Ascending aorta (tissue), 2 donors: ENCODE measurements at regions not wholly inside any gene's neighbourhood (a gene's known extent, or its start where the extent isn't known, plus 50 kb on each side); places are given as distances from the start of the nearest gene placed in this dataset.
"Not testable (repeated sequence)": the region's sequence is repeated elsewhere in the genome, so short reads cannot be mapped to it uniquely, and the experiment has no call there.

Source experiments
- DNase-seq, 2 donors: peaks; one replicate each; pipeline ENCODE4 v3.0.0-alpha.2; 2019; ENCODE audit warnings: low spot score in 2 of 2
- H3K27ac ChIP-seq, 2 donors: fragments of 200-600 bp; sonication (generic); one replicate each; pipeline ENCODE4 v1.5.1; 2016 to 2017; ENCODE audit warnings: mild to moderate bottlenecking in 1 of 2
- H3K27me3 ChIP-seq: fragments of 200-600 bp; sonication (generic); one replicate; pipeline ENCODE4 v1.5.1; 2017
- H3K36me3 ChIP-seq, 2 donors: fragments of 200-600 bp; sonication (generic); one replicate each; pipeline ENCODE4 v1.5.1; 2016
- H3K4me1 ChIP-seq, 2 donors: fragments of 200-600 bp; sonication (generic); one replicate each; pipeline ENCODE4 v1.5.1; 2016 to 2017; ENCODE audit warnings: mild to moderate bottlenecking in 1 of 2
- H3K4me3 ChIP-seq, 2 donors: fragments of 200-600 bp; sonication (generic); one replicate each; pipeline ENCODE4 v1.5.1; 2016 to 2017; ENCODE audit warnings: mild to moderate bottlenecking in 1 of 2
- H3K9me3 ChIP-seq, 2 donors: fragments of 200-600 bp; sonication (generic); one replicate each; pipeline ENCODE4 v1.5.1; 2016
- intact Hi-C: fragments of 100-400 bp; cut with DNase I; formaldehyde crosslinking; loops from one replicate; pipeline ENCODE4 v1.15.1; 2023
- TF ChIP-seq, protein P1 (sequence below), 3 experiments: fragments of 200-600 bp in 2 of 3; fragments of 450-650 bp in 1 of 3; sonication (generic) in 2 of 3; IDR thresholded peaks; one replicate each; pipeline ENCODE4 v1.5.1; 2016 to 2019; ENCODE audit warnings: antibody characterized with exemption in 3 of 3, mild to moderate bottlenecking in 1 of 3, moderate library complexity in 1 of 3

DNA sequence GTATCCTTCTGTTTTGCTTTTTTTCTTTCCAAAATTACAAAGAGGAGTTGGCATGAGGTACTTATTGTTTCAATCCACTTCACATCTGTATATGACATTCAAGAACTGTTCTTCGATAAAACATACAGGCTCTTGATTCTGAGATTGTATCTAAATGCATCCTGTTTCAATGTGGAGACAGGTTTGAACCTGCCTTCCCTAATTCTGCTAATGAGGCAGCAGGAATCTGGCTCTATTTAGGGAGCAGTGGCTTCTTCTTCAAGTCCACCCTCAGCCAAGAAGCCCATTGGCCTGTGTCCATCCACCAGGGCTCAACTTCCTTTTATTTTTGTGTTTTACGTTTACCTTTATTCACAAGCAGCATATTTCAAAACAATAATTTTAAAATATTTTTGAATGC lies 84.8 kb upstream of the PIK3C3 start:
- Histone ChIP-seq H3K4me3 (no peak overlapping the region), H3K36me3 (no peaks in the 10 kb centered on the region), H3K27ac (no peak overlapping the region), H3K4me1 (no peaks in the 10 kb centered on the region), H3K9me3 (no peaks in the 10 kb centered on the region), H3K27me3 (no peaks in the 10 kb centered on the region)
- no peak for DNase-seq
- TF ChIP-seq, protein P1, sequence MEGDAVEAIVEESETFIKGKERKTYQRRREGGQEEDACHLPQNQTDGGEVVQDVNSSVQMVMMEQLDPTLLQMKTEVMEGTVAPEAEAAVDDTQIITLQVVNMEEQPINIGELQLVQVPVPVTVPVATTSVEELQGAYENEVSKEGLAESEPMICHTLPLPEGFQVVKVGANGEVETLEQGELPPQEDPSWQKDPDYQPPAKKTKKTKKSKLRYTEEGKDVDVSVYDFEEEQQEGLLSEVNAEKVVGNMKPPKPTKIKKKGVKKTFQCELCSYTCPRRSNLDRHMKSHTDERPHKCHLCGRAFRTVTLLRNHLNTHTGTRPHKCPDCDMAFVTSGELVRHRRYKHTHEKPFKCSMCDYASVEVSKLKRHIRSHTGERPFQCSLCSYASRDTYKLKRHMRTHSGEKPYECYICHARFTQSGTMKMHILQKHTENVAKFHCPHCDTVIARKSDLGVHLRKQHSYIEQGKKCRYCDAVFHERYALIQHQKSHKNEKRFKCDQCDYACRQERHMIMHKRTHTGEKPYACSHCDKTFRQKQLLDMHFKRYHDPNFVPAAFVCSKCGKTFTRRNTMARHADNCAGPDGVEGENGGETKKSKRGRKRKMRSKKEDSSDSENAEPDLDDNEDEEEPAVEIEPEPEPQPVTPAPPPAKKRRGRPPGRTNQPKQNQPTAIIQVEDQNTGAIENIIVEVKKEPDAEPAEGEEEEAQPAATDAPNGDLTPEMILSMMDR (IDR thresholded peaks at IDR 0.05), result no peak
- intact Hi-C loops, result no loop called here

DNA sequence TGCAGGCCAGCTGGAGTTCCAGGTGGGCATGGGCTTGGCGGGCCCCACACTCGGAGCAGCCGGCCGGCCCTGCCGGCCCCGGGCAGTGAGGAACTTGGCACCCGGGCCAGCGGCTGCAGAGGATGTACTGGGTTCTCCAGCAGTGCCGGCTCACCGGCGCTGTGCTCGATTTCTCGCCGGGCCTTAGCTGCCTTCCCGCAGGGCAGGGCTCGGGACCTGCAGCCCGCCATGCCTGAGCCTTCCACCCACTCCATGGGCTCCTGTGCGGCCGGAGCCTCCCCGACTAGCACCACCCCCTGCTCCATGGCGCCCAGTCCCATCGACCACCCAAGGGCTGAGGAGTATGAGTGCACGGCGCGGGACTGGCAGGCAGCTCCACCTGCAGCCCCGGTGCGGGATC lies 89.2 kb upstream of the PIK3C3 start:
- H3K9me3 ChIP-seq, DNase-seq, H3K27ac ChIP-seq, intact Hi-C loops, H3K4me1 ChIP-seq, H3K4me3 ChIP-seq, H3K36me3 ChIP-seq, H3K27me3 ChIP-seq: not testable (repeated sequence)

DNA sequence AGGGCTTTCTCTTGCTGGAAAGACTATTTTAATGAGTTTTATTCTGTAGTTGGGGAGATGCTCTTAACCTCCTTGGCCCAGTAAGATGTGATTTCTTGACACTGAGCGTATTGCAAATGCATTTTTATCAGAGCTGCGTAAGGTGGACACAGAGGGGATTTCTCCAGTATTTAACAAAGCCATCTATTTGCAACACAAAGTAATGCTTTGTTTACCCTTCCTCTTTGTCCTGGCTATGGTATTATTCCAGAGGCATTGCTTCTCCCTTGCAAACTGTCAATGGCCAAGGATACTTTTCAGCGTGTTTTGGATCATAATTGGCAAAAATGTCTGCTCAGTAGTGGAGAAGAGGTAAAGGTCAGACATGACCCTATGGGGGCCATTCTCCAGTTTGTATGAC lies 90.8 kb upstream of the PIK3C3 start:
- intact Hi-C loops, result no loop called here
- Histone ChIP-seq H3K27ac (no peak overlapping the region), H3K27me3 (no peaks in the 10 kb centered on the region), H3K36me3 (no peaks in the 10 kb centered on the region), H3K9me3 (no peaks in the 10 kb centered on the region), H3K4me3 (no peak overlapping the region), H3K4me1 (no peaks in the 10 kb centered on the region)
- TF ChIP-seq, protein P1 (IDR thresholded peaks at IDR 0.05), result no peak
- DNase-seq, result no peak

DNA sequence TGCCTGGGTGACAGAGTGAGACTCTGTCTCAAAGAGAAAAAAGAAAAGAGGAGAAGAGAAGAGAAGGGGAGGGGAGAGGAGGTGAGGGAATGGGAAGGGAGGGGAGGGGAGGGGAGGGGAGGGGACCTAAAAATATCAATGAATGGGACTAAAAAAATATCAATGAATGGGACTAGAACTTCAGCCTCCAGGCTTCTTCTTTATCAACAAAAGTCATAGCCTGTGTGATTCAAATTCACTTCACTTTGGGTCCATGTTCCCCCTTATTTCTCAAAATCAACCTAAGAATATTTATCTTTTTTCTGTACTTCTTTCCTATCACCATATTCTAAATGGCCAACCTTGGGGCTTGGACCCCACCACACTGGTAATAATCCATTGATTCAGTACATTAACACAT lies 92.1 kb upstream of the PIK3C3 start:
- intact Hi-C loops, result no loop called here
- H3K27ac ChIP-seq, result no peak overlapping the region
- H3K4me1 ChIP-seq, result no peaks in the 10 kb centered on the region
- no peak overlapping the region for H3K4me3 ChIP-seq
- no peaks in the 10 kb centered on the region for H3K36me3 ChIP-seq
- no peak for DNase-seq
- no peaks in the 10 kb centered on the region for H3K27me3 ChIP-seq
- no peaks in the 10 kb centered on the region for H3K9me3 ChIP-seq
- TF ChIP-seq, protein P1 (IDR thresholded peaks at IDR 0.05), result no peak

DNA sequence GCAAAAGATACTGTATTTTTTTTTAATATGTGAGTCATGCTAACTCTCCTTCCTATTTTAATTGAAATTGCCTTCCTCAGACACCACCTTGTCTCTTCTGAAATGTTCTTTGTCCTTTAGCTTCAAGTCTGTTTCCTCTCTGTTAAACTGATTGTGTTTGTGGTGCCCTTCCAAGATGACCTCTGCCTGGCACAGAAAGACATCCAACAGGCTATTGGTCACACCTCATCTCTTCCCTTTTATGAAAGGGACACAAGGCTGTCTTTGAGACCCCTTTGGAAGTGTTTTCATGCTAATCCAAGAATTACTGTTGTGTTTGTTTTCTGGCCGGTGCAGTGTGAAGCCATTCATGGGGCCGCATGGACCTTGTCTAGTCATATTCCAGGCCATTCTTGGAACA lies 94.0 kb upstream of the PIK3C3 start:
- intact Hi-C loops, result no loop called here
- Histone ChIP-seq H3K27ac (no peak overlapping the region), H3K9me3 (no peaks in the 10 kb centered on the region), H3K4me3 (no peak overlapping the region), H3K4me1 (no peaks in the 10 kb centered on the region), H3K36me3 (no peaks in the 10 kb centered on the region), H3K27me3 (no peaks in the 10 kb centered on the region)
- TF ChIP-seq, protein P1 (IDR thresholded peaks at IDR 0.05), result no peak
- DNase-seq, result no peak

DNA sequence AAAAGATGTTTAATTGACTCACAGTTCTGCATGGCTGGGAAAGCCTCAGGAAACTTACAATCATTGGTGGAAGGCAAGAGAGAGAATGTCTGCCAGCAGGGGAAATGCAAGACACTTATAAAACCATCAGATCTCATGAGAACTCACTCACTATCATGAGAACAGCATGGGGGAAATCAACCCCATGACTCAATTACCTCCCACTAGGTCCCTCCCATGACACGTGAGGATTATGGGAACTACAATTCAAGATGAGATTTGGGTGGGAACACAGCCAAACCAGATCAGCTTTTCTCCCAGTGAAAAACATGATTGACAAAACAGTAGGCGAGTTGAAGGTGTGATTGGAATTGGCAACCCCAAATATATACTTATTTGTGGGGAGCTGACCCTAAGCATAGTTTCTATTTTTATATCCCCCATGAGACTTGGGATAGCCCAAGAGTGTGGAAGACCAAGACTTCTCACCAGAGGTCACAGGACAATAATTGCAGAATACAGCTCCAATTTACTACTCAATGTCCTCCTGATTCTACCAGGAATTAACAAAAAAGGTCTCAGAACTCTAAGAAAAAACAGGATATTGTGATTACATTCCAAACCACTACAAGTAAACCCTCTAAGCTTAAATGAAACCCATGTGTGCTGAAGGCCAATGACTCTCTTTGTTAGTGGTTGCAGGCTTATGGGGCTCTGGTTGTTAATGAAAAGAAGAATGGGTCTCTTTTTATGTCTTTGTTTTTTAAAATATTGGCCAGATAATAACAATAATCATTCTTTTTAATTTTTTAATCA lies 96.1 kb upstream of the PIK3C3 start:
- no peaks in the 10 kb centered on the region for H3K27me3 ChIP-seq
- DNase-seq, result no peak
- no peaks in the 10 kb centered on the region for H3K36me3 ChIP-seq
- H3K4me1 ChIP-seq, result no peaks in the 10 kb centered on the region
- H3K9me3 ChIP-seq, result no peaks in the 10 kb centered on the region
- intact Hi-C loops, result no loop called here
- H3K4me3 ChIP-seq, result no peak overlapping the region
- TF ChIP-seq, protein P1 (IDR thresholded peaks at IDR 0.05), result no peak
- no peak overlapping the region for H3K27ac ChIP-seq
